Nephron progenitor cell (in vitro differentiated cells): ENCODE measurements at regions not wholly inside any gene's neighbourhood (a gene's known extent, or its start where the extent isn't known, plus 50 kb on each side); places are given as distances from the start of the nearest gene placed in this dataset.
"Not testable (repeated sequence)": the region's sequence is repeated elsewhere in the genome, so short reads cannot be mapped to it uniquely, and the experiment has no call there.

Experiments
- DNase-seq: peaks from one replicate; pipeline ENCODE4 v3.0.0; 2021
- H3K27ac Mint-ChIP-seq: 2 replicates; pipeline ENCODE4 v1.8.0; 2021; ENCODE audit warnings: mild to moderate bottlenecking, moderate library complexity, mixed read lengths
- H3K27me3 Mint-ChIP-seq: 2 replicates; pipeline ENCODE4 v1.8.0; 2021; ENCODE audit warnings: mild to moderate bottlenecking, low read depth, mixed read lengths; ENCODE audit not compliant: poor library complexity
- H3K36me3 Mint-ChIP-seq: 2 replicates; pipeline ENCODE4 v1.8.0; 2021; ENCODE audit warnings: low read depth, mixed read lengths
- H3K4me1 Mint-ChIP-seq: 2 replicates; pipeline ENCODE4 v1.8.0; 2021; ENCODE audit warnings: mixed read lengths
- H3K4me3 Mint-ChIP-seq: 2 replicates; pipeline ENCODE4 v1.8.0; 2021; ENCODE audit warnings: mild to moderate bottlenecking, moderate library complexity, mixed read lengths
- H3K9me3 Mint-ChIP-seq: 2 replicates; pipeline ENCODE4 v1.8.0; 2021; ENCODE audit warnings: mild to moderate bottlenecking, moderate library complexity, mixed read lengths
- TF ChIP-seq, protein P1 (sequence below): fragments of 200-600 bp; sonication (generic); IDR thresholded peaks from 2 replicates; pipeline ENCODE4 v1.5.0; 2021; ENCODE audit warnings: antibody characterized with exemption

GRCh38 chrX:129323115-129323514, 200.2 kb downstream of the SMARCA1 start:
- TF ChIP-seq, protein P1, sequence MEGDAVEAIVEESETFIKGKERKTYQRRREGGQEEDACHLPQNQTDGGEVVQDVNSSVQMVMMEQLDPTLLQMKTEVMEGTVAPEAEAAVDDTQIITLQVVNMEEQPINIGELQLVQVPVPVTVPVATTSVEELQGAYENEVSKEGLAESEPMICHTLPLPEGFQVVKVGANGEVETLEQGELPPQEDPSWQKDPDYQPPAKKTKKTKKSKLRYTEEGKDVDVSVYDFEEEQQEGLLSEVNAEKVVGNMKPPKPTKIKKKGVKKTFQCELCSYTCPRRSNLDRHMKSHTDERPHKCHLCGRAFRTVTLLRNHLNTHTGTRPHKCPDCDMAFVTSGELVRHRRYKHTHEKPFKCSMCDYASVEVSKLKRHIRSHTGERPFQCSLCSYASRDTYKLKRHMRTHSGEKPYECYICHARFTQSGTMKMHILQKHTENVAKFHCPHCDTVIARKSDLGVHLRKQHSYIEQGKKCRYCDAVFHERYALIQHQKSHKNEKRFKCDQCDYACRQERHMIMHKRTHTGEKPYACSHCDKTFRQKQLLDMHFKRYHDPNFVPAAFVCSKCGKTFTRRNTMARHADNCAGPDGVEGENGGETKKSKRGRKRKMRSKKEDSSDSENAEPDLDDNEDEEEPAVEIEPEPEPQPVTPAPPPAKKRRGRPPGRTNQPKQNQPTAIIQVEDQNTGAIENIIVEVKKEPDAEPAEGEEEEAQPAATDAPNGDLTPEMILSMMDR = no peak

GRCh38 chrX:129318375-129318774, 204.9 kb downstream of the SMARCA1 start:
- no peaks in the 10 kb centered on the region for H3K4me1 Mint-ChIP-seq
- H3K27ac Mint-ChIP-seq = no peak overlapping the region
- DNase-seq = no peak

More at GRCh38 chrX:129323115-129323514, 200.2 kb downstream of the SMARCA1 start:
- Mint-ChIP-seq H3K36me3 (peaks cover 16% of the 10 kb centered on the region), H3K27me3 (no peaks in the 10 kb centered on the region), H3K4me3 (no peak overlapping the region), H3K9me3 (peaks cover 3% of the 10 kb centered on the region), H3K27ac (no peak overlapping the region), H3K4me1 (no peaks in the 10 kb centered on the region)
- DNase-seq = no peak

DNA sequence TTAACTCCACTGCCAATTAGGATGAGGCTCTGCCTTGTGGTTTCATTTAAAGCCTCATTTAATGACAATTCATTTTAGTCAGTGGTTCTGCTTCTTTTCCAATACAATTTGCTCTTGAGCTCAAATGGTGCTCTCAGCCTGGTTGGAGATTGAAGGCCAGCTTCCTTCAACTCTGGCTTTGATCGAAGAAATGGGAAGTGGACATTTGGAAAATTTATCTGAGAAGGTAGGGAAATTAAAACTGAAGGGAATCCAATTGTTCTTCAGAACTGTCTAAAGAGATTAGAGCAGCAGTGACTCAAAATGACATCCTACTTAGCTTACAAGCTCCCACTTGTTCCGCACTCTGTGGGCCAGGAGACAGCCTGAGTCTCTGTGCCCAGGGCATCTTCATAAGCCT, 206.8 kb downstream of the SMARCA1 start:
- TF ChIP-seq, protein P1 = no peak
- Mint-ChIP-seq H3K36me3 (peaks cover 24% of the 10 kb centered on the region), H3K4me3 (no peak overlapping the region), H3K4me1 (no peaks in the 10 kb centered on the region), H3K27ac (no peak overlapping the region), H3K9me3 (no peaks in the 10 kb centered on the region), H3K27me3 (no peaks in the 10 kb centered on the region)
- DNase-seq = no peak

More at GRCh38 chrX:129318375-129318774, 204.9 kb downstream of the SMARCA1 start:
- no peak overlapping the region for H3K4me3 Mint-ChIP-seq
- peaks cover 20% of the 10 kb centered on the region for H3K36me3 Mint-ChIP-seq
- H3K27me3 Mint-ChIP-seq = no peaks in the 10 kb centered on the region
- TF ChIP-seq, protein P1 = peak; percentile 11
- H3K9me3 Mint-ChIP-seq = no peaks in the 10 kb centered on the region

GRCh38 chrX:129310000-129310399, 213.3 kb downstream of the SMARCA1 start:
- TF ChIP-seq, protein P1 = no peak
- no peaks in the 10 kb centered on the region for H3K4me1 Mint-ChIP-seq
- H3K36me3 Mint-ChIP-seq = peaks cover 37% of the 10 kb centered on the region
- no peak overlapping the region for H3K27ac Mint-ChIP-seq
- no peak overlapping the region for H3K4me3 Mint-ChIP-seq
- peaks cover 4% of the 10 kb centered on the region for H3K9me3 Mint-ChIP-seq
- DNase-seq = no peak
- H3K27me3 Mint-ChIP-seq = no peaks in the 10 kb centered on the region

DNA sequence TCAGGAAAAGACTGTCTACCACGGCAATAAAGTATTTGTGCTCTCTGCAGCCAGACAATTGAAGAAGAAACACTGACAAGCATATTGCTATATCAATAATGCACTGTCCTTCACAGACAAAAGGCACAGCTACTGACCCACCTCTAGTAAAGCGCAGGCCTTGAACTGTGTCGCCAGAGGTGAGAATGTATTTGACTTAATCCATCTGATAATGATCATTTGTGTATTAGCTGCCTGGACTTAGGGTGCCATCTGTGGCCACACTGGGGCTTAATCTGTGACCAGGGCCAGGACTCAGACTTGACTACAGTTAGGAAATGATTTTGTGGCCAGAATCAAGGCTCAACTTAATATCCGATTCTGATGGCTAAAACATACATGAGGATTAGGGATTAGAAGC, 260.4 kb downstream of the SMARCA1 start:
- no peak for DNase-seq
- TF ChIP-seq, protein P1 = no peak
- peaks cover 7% of the 10 kb centered on the region for H3K36me3 Mint-ChIP-seq
- no peaks in the 10 kb centered on the region for H3K27me3 Mint-ChIP-seq
- no peaks in the 10 kb centered on the region for H3K4me1 Mint-ChIP-seq
- peaks cover 6% of the 10 kb centered on the region for H3K9me3 Mint-ChIP-seq
- no peak overlapping the region for H3K4me3 Mint-ChIP-seq
- H3K27ac Mint-ChIP-seq = no peak overlapping the region

- H3K27ac Mint-ChIP-seq, DNase-seq, H3K4me3 Mint-ChIP-seq, H3K4me1 Mint-ChIP-seq, H3K27me3 Mint-ChIP-seq: not testable (repeated sequence)
- Mint-ChIP-seq H3K36me3 (peaks cover 28% of the 10 kb centered on the region), H3K9me3 (peaks cover 34% of the 10 kb centered on the region)
These were observed 267.8 kb downstream of the SMARCA1 start for GRCh38 chrX:129255516-129255915.
